HAP-1 (cell line): ENCODE measurements at regions not wholly inside any gene's neighbourhood (a gene's known extent, or its start where the extent isn't known, plus 50 kb on each side); places are given as distances from the start of the nearest gene placed in this dataset.

ENCODE experiments used
- DNase-seq, 2 experiments: peaks; one replicate each; pipeline ENCODE4 v3.0.0-alpha.2; 2016 to 2020; ENCODE audit warnings: low spot score in 2 of 2
- H3K27me3 ChIP-seq: fragments of 250-450 bp; sonication (Bioruptor Pico); 2 replicates; pipeline ENCODE4 v1.5.1; 2020; ENCODE audit warnings: low read depth, mild to moderate bottlenecking, moderate library complexity
- H3K36me3 ChIP-seq: fragments of 250-450 bp; sonication (Bioruptor Pico); replicated peaks from 2 replicates; pipeline ENCODE4 v1.5.1; 2020; ENCODE audit warnings: mild to moderate bottlenecking
- H3K4me1 ChIP-seq: fragments of 250-450 bp; sonication (Bioruptor Pico); 2 replicates; pipeline ENCODE4 v1.5.1; 2020; ENCODE audit warnings: mild to moderate bottlenecking
- H3K4me3 ChIP-seq: fragments of 250-450 bp; sonication (Bioruptor Pico); 2 replicates; pipeline ENCODE4 v1.5.1; 2020; ENCODE audit warnings: mild to moderate bottlenecking, moderate library complexity
- H3K9me3 ChIP-seq: fragments of 250-450 bp; sonication (Bioruptor Pico); 2 replicates; pipeline ENCODE4 v1.5.1; 2020; ENCODE audit warnings: mild to moderate bottlenecking, moderate library complexity
- in situ Hi-C: fragments of 300-500 bp; cut with MboI; formaldehyde crosslinking; loops from 3 replicates; pipeline ENCODE4 v1.14.3; 2020; ENCODE audit warnings: low sequenced_read_pairs, inconsistent platforms, mixed read lengths

DNA sequence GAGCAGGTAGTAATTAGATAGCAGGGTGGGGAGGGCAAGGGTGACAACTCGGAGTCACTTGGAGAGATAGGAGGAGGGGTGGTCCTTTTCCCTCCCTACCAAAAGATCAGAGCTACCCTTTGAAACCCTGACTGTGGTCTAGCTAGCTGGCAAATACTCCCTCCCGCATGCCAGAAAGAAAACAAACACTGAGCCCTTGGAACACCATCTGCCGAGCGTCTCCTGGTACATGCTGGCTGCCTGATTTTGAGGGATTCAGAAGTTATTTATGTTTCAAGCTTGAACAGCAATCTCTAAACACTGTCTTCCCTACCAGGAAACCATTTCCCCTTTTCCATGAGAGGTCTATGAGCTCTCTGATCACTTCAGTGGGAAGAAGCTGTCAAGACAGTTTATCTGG lies 291.6 kb upstream of the CFAP20DC start:
- H3K4me1 ChIP-seq = no peaks in the 10 kb centered on the region
- H3K36me3 ChIP-seq = no peaks in the 10 kb centered on the region
- no peak overlapping the region for H3K4me3 ChIP-seq
- H3K27me3 ChIP-seq = 0 out of 2 replicates have a peak, but pooled peaks cover 2% of the 10 kb centered on the region
- in situ Hi-C loops = no loop called here
- DNase-seq = no peak
- H3K9me3 ChIP-seq = no peaks in the 10 kb centered on the region

DNA sequence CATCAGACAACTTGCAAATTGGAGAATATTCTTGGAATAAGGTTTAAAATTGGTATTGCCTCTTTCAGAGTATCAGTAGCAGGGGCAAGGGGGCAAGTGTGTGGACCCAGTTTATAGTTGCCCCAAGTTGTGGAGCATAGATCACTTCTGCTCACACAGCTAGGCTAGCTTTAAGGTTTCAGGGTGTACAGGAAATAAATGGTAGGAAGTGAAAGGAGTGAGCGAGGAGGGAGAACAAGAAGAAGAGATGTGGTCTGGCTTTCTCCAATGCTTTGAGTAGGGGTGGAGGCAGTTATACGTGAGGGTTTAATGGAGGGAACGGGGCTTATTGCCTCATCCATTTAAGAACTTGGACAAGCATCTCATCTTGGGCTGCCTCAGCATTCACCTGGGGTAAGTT lies 290.0 kb upstream of the CFAP20DC start:
- DNase-seq = no peak
- Histone ChIP-seq H3K4me3 (no peak overlapping the region), H3K4me1 (no peaks in the 10 kb centered on the region), H3K36me3 (no peaks in the 10 kb centered on the region), H3K9me3 (no peaks in the 10 kb centered on the region), H3K27me3 (0 out of 2 replicates have a peak, but pooled peaks cover 2% of the 10 kb centered on the region)
- in situ Hi-C loops = no loop called here

DNA sequence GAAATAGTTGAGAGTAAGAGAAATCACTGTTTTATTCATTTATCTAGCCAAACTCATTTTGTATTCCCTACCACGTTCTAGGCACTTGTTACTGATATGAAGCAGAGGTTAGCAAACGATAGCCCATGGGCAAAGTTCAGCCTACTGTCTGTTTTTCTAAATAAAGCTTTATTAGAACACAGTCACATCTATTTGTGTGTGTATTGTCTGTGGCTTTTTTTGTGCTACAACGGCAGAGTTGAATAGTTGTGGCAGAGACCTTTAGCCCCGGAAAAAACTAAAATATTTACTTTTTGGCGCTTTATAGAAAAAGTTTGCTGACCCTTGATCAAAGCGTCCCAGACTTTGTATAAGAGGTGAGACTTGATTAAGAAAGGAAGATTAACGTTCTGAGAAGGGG lies 289.1 kb upstream of the CFAP20DC start:
- Histone ChIP-seq H3K4me3 (no peak overlapping the region), H3K36me3 (no peaks in the 10 kb centered on the region), H3K4me1 (no peaks in the 10 kb centered on the region), H3K27me3 (0 out of 2 replicates have a peak, but pooled peaks cover 2% of the 10 kb centered on the region), H3K9me3 (no peaks in the 10 kb centered on the region)
- DNase-seq = no peak
- in situ Hi-C loops = no loop called here

DNA sequence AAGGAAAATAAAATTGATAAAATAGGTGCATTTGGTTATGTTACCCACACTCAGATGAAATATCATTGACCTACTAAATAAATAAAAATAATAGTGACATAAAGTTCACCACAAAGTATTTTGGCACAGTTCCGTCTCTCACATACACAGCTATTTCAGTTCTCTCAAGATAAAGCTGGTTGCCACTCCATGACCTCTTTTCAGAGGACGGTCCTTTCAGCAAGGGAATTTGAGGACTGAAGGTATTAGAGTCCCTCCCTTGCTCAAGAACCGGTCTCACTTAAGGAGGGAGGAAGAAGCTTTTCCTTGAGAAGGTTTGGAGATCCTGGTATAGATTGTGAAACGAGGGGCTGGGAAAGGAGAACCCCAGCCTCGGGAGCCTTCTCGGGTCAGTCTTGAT lies 285.5 kb upstream of the CFAP20DC start:
- H3K4me3 ChIP-seq = no peak overlapping the region
- in situ Hi-C loops = no loop called here
- H3K36me3 ChIP-seq = no peaks in the 10 kb centered on the region
- H3K27me3 ChIP-seq = no peaks in the 10 kb centered on the region
- H3K9me3 ChIP-seq = no peaks in the 10 kb centered on the region
- DNase-seq = no peak
- H3K4me1 ChIP-seq = no peaks in the 10 kb centered on the region

DNA sequence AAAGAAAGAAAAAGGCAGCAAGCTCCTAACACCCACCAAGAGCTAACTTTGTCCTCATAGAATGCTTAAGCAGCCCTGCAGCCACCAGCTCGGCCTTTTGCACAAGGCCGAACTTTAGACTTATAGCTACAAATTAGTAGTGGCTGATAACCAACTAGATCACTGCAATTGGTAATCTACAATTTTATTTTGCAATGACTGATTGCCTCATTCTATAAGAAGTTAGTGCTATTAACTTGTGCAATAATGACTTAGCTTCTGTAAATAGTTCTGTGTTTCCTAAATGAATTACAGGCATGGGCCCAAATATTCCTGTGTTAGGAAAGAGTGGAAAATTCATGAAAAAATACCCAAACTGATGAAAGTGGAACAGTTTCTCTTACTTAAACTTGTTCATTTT lies 284.8 kb upstream of the CFAP20DC start:
- H3K4me3 ChIP-seq = no peak overlapping the region
- in situ Hi-C loops = no loop called here
- H3K4me1 ChIP-seq = no peaks in the 10 kb centered on the region
- H3K9me3 ChIP-seq = no peaks in the 10 kb centered on the region
- H3K36me3 ChIP-seq = no peaks in the 10 kb centered on the region
- H3K27me3 ChIP-seq = no peaks in the 10 kb centered on the region
- no peak for DNase-seq

DNA sequence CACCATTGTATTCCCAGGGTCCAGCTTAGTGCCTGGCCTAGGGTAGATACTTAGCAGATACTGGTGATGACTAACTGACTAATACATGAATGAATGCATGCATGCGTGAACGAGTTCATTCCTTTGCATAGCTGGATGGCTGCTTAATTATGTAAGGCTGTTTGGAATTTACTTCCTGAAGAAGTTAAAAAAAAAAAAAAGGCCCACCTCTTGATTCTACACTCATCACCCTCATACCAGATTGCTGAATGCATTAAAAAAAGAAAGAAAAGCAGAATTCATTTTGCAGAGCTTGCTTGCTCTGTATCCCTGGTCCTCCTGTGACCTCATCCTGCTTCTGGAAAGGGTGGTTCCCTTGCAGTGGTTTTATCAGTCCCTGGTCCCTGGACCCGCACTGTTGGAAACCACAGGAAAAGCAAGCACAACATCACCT lies 277.6 kb upstream of the CFAP20DC start:
- Histone ChIP-seq H3K27me3 (no peaks in the 10 kb centered on the region), H3K36me3 (no peaks in the 10 kb centered on the region), H3K4me1 (no peaks in the 10 kb centered on the region), H3K9me3 (no peaks in the 10 kb centered on the region), H3K4me3 (no peak overlapping the region)
- DNase-seq = no peak
- in situ Hi-C loops = no loop called here

DNA sequence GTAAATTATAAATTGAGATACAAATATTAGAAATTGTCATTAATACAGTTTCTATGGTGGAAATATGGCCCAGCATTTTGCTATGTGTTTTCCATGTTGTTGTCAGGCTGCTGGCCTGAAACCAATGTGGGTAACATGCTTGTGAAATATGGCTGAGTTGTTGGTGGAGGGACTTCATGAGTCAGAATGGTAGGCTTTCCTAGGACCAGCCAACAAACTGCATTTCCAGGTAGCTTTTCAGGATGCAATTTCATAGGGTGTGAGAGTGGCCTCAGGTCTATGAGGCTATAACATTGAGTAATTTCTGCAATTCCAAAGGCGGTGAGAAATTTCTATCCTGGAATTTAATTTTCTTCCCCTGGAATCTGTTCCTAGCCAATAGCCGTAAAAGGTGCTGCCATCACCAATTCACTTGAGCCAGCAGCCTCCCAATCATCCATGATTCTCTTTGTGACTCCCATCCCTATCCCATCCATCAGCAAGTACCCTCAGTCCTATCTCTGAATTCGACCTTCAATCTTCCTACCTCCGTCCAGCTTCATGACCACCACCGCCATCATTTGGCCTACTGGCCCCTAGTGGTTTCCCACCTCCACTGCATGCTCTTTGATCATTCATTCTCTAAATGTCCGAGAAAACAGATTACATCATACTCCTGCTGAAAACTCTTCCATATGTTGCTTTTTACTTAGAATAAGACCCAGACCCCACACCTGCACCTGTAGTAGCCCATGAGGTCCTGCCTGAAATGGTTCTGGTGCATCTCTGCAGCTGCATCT lies 276.6 kb upstream of the CFAP20DC start:
- H3K9me3 ChIP-seq = no peaks in the 10 kb centered on the region
- peak in 1 of 2 experiments; percentile 11 for DNase-seq
- no peaks in the 10 kb centered on the region for H3K27me3 ChIP-seq
- in situ Hi-C loops = no loop called here
- H3K4me1 ChIP-seq = no peaks in the 10 kb centered on the region
- no peak overlapping the region for H3K4me3 ChIP-seq
- H3K36me3 ChIP-seq = no peaks in the 10 kb centered on the region

DNA sequence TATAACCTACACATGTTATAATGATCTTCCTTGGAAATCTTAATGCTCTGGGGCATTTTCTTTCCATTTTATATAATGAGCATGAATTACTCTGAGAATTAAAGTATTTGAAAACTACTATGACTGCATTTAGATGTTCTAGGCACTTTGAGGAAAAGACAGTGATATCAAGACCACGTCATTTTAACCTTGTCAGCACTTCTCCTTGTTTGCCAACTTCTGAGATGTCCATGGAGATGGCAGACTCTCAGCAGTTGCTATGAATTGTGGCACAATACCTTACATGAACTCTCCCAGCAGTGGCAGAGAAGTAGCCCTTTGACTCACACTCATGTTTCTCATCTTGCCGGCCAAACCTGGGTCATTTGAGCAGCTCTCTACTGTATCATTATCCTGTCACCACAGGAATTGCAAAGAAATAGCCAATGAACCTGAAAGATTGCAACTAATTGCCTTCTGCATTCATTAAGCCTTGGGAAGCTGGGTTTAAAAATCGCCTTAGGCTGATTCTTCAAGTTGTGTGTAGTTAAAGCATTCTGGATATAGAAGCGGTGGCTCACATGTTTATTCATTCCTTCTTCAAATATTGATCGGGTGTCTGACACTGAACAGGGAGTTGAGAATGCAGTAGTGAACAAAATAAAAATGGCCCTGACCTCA lies 272.2 kb upstream of the CFAP20DC start:
- Histone ChIP-seq H3K4me3 (no peak overlapping the region), H3K4me1 (no peaks in the 10 kb centered on the region), H3K36me3 (no peaks in the 10 kb centered on the region), H3K27me3 (no peaks in the 10 kb centered on the region), H3K9me3 (no peaks in the 10 kb centered on the region)
- DNase-seq = no peak
- in situ Hi-C loops = no loop called here

DNA sequence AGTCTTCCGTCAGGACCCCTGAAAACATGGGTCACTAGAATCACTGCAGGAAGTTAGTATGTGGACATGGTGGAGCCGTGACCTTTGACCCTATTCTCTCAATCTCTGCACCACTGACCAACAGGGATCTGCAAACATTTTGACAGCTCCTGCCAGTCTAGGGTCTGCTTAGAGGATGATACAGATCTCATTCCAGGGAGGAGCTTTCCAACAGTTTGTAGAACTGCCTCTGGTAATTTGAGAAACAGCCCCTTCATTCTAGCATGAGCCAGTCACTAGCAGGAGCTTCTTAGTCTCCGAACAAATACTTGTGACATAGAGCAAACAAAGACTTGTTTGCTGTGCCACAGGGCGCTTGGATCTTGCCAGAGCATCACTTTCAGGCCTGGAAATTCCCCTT lies 270.3 kb upstream of the CFAP20DC start:
- Histone ChIP-seq H3K27me3 (no peaks in the 10 kb centered on the region), H3K4me1 (no peaks in the 10 kb centered on the region), H3K9me3 (no peaks in the 10 kb centered on the region), H3K4me3 (no peak overlapping the region), H3K36me3 (no peaks in the 10 kb centered on the region)
- in situ Hi-C loops = no loop called here
- no peak for DNase-seq

DNA sequence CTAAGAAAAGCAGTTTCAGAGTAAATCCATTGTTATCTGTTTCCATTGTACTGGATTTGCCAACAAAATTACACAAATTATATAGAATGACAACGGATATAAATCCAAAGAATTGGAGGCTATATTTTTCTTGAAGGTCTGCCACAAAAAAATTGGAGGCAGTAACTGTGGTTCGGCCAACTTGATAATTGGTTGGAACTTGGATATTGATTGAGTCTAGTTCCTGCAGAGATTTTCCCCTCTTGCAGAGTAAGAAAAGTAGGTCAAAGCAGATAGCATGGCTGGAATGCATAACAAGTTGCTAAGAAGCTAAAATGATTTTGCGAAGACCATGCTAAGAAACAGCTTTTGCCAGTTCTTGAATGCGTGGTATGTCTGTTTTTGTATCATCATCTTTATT lies 269.6 kb upstream of the CFAP20DC start:
- Histone ChIP-seq H3K4me3 (no peak overlapping the region), H3K27me3 (no peaks in the 10 kb centered on the region), H3K36me3 (no peaks in the 10 kb centered on the region), H3K9me3 (no peaks in the 10 kb centered on the region), H3K4me1 (no peaks in the 10 kb centered on the region)
- in situ Hi-C loops = no loop called here
- DNase-seq = no peak

DNA sequence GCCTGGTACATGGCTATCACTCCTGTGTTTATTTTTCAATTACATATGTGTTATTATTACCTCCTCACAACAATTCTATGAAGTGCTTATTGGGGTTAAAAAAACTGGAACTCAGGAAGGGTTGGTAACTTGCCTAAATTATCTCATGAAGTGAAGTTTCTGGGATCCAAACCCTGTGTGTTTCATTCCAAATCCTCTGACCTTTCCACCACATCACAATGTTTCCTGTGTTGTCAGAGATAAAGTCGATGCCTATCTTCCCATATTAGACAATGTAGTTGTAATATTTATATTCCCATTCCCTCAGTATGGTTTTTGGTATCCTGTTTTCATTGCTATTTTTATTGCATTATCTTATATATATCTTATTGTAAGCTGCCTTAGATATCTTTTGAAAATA lies 269.1 kb upstream of the CFAP20DC start:
- Histone ChIP-seq H3K4me3 (no peak overlapping the region), H3K9me3 (no peaks in the 10 kb centered on the region), H3K27me3 (no peaks in the 10 kb centered on the region), H3K4me1 (no peaks in the 10 kb centered on the region), H3K36me3 (no peaks in the 10 kb centered on the region)
- no peak for DNase-seq
- in situ Hi-C loops = no loop called here

DNA sequence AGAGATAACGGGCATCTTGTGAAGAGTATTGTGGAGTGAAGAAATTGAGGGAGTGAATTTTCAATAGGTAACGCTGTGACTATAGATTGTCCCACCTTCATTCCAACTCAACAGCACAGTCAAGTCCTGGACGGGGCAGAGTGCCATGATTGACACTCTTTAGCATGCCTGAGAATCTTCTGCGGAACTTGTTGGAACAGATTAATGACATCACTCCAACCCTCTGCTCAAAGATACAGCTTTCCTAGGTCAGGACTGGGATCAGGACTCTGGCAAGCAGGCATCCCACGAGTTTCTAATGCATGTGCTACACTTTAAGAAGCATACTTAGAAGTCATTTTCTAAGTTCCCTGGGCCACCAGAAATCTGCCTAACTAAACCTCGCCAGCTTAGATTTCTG lies 267.6 kb upstream of the CFAP20DC start:
- Histone ChIP-seq H3K4me1 (no peaks in the 10 kb centered on the region), H3K9me3 (no peaks in the 10 kb centered on the region), H3K4me3 (no peak overlapping the region), H3K27me3 (no peaks in the 10 kb centered on the region), H3K36me3 (no peaks in the 10 kb centered on the region)
- DNase-seq = no peak
- in situ Hi-C loops = no loop called here

DNA sequence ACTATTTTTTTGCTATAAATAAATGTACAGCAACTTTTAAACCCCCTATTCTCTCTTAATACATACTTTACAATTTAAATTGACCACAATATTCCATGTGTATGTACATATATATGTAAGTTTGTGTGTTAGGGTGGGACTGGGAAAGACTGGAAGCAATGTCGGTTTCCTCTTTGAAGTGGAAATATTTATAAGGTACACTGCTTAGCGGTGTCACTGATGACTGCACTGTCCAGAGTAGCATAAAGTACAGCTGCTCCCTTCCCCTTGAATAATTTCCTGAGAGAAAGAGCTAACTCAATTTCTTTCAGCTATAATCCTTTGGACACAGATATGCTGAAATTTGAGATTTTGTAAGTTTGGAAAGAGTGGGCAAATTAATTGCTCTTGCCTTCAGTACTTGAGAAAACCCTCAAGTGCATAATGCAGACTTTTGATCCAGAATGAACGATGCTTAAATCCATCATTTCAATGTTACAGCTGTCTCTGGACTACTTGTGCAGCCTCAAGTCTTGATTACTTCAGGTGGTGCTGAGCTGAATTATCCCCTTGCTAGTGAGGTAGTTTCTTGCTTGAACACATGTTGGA lies 267.0 kb upstream of the CFAP20DC start:
- Histone ChIP-seq H3K27me3 (no peaks in the 10 kb centered on the region), H3K9me3 (no peaks in the 10 kb centered on the region), H3K4me1 (no peaks in the 10 kb centered on the region), H3K4me3 (no peak overlapping the region), H3K36me3 (no peaks in the 10 kb centered on the region)
- in situ Hi-C loops = no loop called here
- no peak for DNase-seq

DNA sequence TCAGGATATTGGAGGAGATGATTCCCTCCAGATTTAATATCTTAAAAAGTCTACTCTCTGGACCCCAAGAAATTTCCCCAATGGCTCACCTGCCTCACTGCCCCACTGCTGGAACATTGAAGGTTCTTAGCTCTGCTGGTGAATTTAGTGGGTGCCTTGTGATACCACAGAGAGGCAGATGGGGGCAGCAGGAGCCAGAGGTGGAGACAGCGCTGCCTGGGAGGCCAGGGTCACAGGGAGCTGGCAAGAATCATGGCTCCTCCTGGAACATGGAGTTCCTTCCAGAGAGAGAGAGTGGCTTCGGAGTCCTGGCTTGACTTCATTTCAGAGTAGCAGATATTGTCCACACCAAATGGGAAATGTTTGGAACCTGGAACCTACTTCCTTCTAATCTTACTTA lies 263.5 kb upstream of the CFAP20DC start:
- H3K4me3 ChIP-seq = no peak overlapping the region
- H3K9me3 ChIP-seq = no peaks in the 10 kb centered on the region
- DNase-seq = peak; percentile 43 to 75
- in situ Hi-C loops = no loop called here
- no peaks in the 10 kb centered on the region for H3K36me3 ChIP-seq
- H3K4me1 ChIP-seq = no peaks in the 10 kb centered on the region
- no peaks in the 10 kb centered on the region for H3K27me3 ChIP-seq
